SHP77 (cell line): ENCODE measurements at regions not wholly inside any gene's neighbourhood (a gene's known extent, or its start where the extent isn't known, plus 50 kb on each side); places are given as distances from the start of the nearest gene placed in this dataset.

Experiments
- DNase-seq, 2 experiments: peaks; one replicate each; lab custom pipeline; 2025; lab: John Stamatoyannopoulos, UW

DNA sequence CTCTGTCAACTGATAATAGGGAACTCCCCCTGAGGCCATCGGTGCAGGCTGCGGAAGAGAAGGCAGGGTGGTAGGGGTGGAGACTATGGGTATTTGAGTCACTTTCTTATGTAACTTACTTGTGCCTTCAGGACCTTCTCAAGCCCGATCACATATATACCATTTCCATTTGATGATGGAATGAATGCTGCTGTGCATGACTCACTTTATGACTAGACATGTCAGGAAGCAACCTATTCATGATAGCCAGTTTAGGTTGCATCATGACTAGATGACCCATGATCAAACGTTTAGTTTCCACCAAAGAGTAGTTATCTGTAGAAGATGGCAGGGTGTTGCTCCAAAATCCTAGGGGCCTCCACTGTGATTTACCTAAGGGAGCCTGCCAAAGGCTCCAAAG is 435.5 kb downstream of the DTHD1 start:
- no peak for DNase-seq

- DNase-seq, result no peak
Measured at GRCh38 chr4:36719425-36719824, 438.0 kb downstream of the DTHD1 start.

GRCh38 chr4:36722986-36723385 is 441.6 kb downstream of the DTHD1 start:
- no peak for DNase-seq

GRCh38 chr4:36734334-36734733 is 452.9 kb downstream of the DTHD1 start:
- DNase-seq, result peak; percentile 27 to 34

DNA sequence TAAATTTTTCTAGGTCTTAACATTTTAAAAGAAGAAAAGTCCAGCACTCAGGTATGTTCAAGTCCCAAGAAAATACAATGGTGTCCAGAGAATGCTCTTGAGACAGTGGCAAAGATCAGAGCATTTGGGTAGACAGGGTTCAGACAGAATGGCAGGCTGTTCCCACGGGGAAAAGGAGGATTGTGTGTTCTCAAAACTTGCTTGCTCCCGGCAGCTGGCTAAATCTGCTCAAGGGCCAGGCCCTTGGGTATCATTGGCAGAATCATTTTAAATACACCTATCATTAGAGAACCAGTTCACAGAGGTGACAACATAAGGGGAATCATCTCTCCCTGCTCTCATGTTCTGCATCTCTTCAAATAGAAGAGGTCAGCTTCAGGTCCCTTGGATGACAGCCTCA is 456.3 kb downstream of the DTHD1 start:
- DNase-seq, result no peak

- no peak for DNase-seq
Measured at GRCh38 chr4:36740796-36741310, 459.4 kb downstream of the DTHD1 start.

DNA sequence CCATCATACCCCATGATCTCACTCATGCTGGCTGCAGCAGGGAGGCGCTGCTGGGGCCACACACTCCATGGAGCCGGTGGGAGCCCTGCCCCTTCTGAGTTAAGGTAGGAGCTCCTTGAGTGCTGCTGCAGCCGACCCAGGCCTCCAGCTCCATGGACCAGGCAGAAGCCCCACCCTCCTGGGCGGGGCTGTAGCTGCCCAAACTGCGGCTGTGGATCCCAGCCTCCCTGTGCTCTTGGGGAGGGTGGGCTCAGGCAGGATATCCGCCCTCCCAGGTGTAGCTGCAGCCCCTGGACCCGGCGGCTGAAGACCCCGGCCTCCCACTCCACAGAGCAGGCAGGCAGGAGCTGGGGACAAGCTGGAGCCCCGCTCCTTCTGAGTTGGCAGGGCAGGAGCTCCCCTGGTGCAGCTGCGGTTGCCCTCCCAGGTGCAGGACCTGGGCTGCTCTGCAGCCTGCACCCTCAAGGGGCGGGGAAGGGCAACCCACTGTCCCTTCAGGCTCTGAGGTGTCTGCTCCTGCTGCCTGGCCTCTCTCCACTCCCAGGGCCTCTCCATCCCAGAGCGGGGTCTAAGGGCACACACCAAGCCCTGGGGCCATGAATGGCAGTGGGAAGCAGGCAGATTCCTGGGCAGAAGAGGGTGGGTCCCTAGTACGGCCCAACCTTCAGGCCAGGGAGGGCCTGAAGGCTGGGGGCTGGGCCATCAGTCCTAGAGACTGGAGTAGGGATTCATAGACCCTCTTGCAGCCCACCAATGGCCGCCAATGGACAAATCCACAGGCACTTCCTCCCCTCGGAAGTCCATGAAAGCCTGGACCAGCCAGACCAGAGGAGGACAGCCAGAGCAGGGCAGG is 466.1 kb downstream of the DTHD1 start:
- no peak for DNase-seq

DNA sequence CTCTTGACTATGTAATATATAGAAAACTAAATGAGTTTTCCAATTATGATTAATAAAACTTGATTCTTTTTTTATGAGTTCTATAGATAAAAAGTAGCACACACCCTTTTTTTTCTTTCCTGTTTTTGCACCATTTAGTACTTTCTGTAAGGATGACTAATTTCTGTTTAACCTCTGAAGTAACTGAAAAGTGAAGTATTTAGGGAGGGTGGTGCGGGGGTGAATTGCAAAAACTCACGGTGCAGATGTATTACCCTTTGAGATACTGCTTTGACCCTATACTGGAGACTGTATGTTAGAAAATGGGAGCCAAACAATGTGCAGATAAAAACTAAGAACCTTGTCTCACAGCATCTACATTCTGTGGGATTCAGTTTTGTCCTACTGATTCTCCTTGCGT is 471.6 kb downstream of the DTHD1 start:
- no peak for DNase-seq

DNA sequence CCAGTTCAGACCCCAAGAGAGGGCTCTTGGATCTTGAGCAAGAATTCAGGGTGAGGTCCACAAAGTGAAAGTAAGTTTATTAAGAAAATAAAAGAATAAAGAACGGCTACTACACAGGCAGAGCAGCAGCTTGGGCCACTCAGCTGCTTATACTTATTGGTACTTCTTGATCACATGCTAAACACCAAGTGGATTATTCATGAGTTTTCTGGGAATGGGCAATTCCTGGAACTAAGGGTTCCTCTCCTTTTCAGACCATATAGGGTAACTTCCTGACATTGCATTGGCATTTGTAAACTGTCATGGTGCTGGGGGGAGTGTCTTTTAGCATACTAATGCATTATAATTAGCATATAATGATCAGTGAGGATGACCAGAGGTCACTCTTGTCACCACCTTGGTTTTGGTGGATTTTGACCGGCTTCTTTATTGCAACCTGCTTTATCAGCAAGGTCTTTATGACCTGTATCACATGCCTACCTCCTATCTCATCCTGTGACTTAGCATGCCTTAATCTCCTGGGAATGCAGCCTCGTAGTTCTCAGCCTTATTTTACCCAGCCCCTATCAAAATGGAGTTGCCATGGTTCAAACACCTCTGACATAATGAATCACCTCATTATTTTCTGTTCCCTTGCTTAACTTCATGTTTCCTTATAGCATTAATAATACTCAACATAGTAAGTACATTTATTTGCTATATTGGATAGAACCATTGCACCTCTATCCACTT is 476.3 kb downstream of the DTHD1 start:
- DNase-seq, result no peak

- no peak for DNase-seq
Measured at GRCh38 chr4:36758312-36759178, 477.1 kb downstream of the DTHD1 start.

GRCh38 chr4:36761607-36762006 is 480.2 kb downstream of the DTHD1 start:
- DNase-seq, result no peak

DNA sequence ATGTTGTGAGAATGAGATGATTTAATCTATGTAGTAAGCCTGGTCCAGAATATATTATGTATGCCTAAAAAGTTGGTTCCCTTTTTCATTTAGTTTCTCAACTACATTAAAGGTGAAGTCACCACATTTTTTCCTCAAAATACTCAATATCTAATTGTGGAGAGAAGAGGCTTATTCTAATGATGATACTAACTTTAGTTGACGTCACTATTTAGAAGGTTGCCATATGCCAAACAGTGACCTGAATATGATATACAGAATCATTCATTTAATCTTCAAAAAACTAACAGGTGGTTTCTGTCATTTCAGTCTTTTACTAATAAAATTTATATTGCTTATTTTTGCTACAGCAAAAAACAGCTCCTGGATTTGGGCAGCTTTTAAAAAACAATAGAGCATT is 480.7 kb upstream of the NWD2 start:
- no peak for DNase-seq

- DNase-seq, result no peak
Measured at GRCh38 chr4:36767596-36767995, 476.9 kb upstream of the NWD2 start.

DNA sequence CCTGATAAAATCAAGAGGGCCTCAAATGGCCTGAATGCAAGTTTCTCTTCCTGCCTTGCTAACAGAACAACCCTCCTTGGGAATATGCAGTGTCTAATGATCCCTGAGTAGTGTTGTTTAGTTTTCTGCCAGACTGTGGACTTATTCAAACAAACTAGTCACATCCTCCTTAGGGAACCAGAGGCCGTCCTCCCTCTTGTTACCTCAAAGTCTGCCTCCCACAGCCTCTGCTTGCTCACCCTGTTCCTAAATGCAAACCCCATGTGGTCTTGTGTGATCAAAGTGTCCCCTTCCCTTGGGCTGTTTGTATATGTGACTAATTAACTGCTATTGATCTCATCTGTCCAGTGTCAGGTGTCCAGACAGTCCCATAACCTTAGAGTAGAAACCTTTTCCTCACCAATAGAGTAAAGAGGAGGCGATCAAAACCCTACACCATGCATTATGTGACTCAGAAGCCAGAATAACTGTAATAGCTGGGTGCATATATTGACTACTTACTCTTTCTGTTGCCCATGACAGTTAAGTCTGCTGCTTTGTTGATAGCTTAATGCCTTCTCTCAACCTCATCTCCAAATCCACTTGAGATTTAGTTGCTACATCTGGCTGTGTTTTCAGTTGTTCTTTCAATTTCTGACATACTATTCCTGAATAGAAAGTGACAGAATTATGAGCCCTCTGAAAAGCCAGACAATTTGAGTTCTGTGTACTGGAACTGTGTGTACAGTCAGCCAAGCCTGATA is 473.0 kb upstream of the NWD2 start:
- DNase-seq, result peak; percentile 16 to 24

DNA sequence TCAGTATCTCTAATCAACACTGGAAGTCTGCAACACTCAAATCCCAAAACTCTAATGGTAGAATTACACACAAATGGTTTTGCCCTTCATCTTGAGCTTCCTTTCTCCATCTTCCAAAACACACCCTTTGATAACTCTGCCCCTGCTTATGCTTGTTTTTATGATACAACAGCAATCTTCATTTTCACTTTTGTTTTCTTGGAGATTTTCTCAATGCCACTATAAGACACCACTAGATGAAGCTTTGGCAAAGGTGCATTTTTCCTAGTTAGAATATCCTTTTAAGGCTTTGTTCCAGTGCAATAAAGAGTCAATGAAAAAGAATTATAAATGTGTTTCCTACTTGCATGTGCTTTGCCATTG is 472.4 kb upstream of the NWD2 start:
- no peak for DNase-seq

- DNase-seq, result no peak
Measured at GRCh38 chr4:36773467-36773866, 471.1 kb upstream of the NWD2 start.

- DNase-seq, result no peak
Measured at GRCh38 chr4:36775544-36775943, 469.0 kb upstream of the NWD2 start.

- DNase-seq, result no peak
Measured at GRCh38 chr4:36779601-36780000, 464.9 kb upstream of the NWD2 start.

DNA sequence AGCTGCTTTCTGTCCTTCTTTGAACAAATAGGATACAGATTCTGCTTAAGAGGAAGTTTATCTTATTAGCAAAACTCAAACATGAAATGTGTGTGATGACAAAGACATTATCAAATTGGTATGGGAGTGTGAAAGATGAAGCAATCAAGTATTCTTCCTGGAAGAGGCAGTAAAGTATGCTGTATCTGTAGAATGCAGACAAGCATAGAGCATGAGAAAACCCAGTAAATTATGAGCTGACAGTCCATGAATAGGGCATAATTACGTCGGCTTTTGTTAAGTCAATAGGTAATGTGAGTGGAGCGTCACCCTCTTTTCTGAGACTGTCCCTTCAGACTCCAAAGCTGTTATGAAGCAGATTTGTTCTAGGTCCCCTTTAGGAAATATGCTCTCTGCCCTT is 458.6 kb upstream of the NWD2 start:
- peak; percentile 68 to 79 for DNase-seq

DNA sequence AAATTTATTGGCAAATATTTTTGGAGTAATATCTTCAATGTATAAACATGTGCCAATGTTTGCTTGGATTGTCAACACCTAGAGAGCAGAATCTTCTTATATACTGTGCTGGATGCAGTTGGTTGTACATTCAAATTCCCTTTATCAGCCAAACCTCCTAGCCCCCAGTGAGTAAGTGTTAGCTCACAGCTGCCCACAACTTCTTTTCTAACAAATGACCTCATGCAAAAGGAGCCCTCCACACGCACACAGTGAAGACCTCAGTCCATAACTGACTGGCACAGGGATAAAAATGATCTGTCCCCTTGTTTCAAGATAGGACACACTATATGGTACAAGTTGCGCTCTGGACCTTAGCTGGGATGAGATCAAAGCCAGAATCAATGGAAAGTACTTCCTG is 458.0 kb upstream of the NWD2 start:
- DNase-seq, result peak; percentile 41 to 43

DNA sequence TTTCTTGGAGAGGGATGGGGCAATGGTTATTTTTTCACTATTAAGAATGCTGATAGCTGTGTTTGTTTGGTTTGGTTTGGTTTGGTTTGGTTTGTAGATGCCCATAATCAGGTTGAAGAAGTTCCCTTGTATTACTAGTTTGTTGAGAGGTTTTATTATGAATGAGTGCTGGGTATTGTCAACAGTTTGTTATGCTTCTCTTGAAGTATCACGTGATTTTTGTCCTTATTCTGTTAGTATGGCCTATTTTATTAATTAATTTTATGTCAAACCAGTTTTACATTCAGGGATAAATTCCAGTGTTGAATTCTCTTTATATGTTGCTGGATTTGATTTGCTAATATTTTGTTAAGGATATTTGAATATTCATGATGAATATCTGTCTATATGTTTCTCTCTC is 449.8 kb upstream of the NWD2 start:
- no peak for DNase-seq

DNA sequence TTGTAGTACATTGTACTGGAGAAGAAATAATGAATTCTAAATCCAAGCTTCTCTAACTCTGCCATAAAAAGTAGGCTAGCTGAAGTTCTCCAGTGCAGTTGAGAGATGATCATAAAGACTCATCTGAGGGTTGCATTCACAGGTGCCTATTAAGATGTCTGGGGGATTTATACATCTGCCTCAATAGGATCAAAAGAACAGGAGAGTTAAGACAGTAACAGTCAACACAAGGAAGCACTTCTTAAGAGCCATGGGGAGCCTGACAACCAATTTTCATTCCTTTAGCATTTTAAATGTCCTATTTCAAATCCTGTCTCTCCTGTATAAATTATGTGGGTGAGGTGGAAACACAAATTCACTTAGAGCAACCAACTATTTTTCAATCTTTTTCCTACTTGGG is 432.4 kb upstream of the NWD2 start:
- DNase-seq, result no peak
